ENCODE measurements at regions not wholly inside any gene's neighbourhood (a gene's known extent, or its start where the extent isn't known, plus 50 kb on each side); places are given as distances from the start of the nearest gene placed in this dataset.

- no peak for TF ChIP-seq CTCF (IDR thresholded peaks at IDR 0.05)
- TF ChIP-seq POLR2A (IDR thresholded peaks at IDR 0.05), result no peak
Measured at GRCh38 chr12:31804185-31804504, 75.3 kb upstream of the AMN1 start.

Measured in tibial nerve (tissue), 3 donors.